ENCODE measurements at regions not wholly inside any gene's neighbourhood (a gene's known extent, or its start where the extent isn't known, plus 50 kb on each side); places are given as distances from the start of the nearest gene placed in this dataset.

DNA sequence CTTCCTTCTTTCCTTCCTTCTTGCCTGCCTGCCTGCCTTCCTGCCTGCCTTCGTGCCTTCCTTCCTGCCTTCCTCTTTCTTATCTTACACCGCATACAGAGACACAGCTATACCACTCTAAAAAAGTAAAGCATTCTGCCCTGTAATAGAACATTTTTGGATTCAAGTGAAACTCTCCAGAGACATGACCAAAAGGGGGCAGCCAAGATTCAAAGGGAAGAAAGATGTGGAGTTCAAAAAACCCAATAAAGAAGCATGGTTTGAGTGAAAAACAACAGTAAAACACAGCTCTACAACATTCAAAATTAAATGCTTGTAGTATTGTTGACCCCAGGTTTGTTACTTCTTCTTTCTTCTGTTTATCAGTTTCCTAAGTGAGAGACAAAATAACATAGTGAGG is 914.9 kb upstream of the PCDH7 start:
- Histone ChIP-seq H3K4me2 (ENCODE audit: insufficient read depth, low read length, poor library complexity, severe bottlenecking) (no peak overlapping the region), H3K4me1 (ENCODE audit: control insufficient read depth in 2 of 2, insufficient read depth in 1 of 2, low read depth in 1 of 2, low read length in 2 of 2) (no peaks in the 10 kb centered on the region), H3K9ac (ENCODE audit: low read depth, low read length, poor library complexity) (no peak overlapping the region), H2BK5ac (ENCODE audit: low read length) (no peak overlapping the region), H4K8ac (ENCODE audit: low read depth, low read length) (no peak overlapping the region), H4K91ac (ENCODE audit: low read depth, low read length, poor library complexity) (no peak overlapping the region), H3K4ac (ENCODE audit: low read length) (no peak overlapping the region), H3K18ac (ENCODE audit: low read length) (no peak overlapping the region), H3K9me3 (replicated peaks in 1 of 2; ENCODE audit: control insufficient read depth in 2 of 2, insufficient read depth in 1 of 2, low read depth in 1 of 2, low read length in 2 of 2) (no peaks in the 10 kb centered on the region), H2AK5ac (ENCODE audit: low read depth, low read length) (no peak overlapping the region), H3K23ac (ENCODE audit: low read depth, low read length, poor library complexity) (no peak overlapping the region), H2AFZ (ENCODE audit: low read length) (no peak overlapping the region), H3K27ac (replicated peaks; ENCODE audit: low read length) (no peak overlapping the region), H3K14ac (ENCODE audit: low read length) (no peak overlapping the region), H2BK120ac (ENCODE audit: low read depth, low read length) (no peak overlapping the region), H3K79me1 (ENCODE audit: low read depth, low read length) (no peaks in the 10 kb centered on the region), H3K36me3 (replicated peaks in 1 of 2; ENCODE audit: control insufficient read depth in 2 of 2, insufficient read depth in 2 of 2, low read length in 2 of 2) (no peaks in the 10 kb centered on the region), H3K27me3 (ENCODE audit: control insufficient read depth in 3 of 3, insufficient read depth in 3 of 3, low read depth in 1 of 3, low read length in 3 of 3) (no peaks in the 10 kb centered on the region), H2BK12ac (ENCODE audit: low read length) (no peak overlapping the region), H3K4me3 (ENCODE audit: low read length in 2 of 2) (no peak overlapping the region), H2BK15ac (ENCODE audit: low read length) (no peak overlapping the region)
- DNase-seq (ENCODE audit: low spot score) = no peak
- WGBS, 2 donors (ENCODE audit: extremely low coverage in 2 of 2, insufficient read length in 2 of 2, insufficient replicate concordance in 1 of 2) = no CpG with 5 or more reads among the region's 2 CpGs

DNA sequence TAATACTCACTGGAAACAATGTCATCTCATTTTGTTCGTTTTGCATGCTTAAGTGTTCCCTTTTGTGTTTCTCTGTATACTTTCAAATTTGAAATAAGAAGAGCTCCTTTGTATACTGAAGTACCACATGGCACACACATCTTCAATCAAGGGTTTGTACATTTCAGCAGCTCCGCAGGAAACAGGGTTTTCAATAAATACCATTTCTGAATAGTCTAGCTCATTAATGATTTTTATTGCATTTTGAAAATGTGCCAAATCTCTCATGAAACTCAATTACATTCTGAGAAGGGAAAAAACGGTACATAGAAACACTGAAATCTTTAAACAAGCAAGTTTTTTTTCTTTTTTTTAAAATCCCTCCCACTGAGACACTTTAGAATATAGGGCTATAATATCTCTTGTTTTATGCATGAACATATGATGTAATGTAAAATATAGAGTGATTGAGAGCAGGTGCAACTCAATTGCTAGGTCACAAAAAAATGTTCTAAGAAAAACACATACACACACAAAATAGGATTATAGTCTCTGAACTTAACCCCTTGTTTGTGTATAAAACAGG is 914.2 kb upstream of the PCDH7 start:
- Histone ChIP-seq H2BK12ac (ENCODE audit: low read length) (no peak overlapping the region), H3K4me1 (ENCODE audit: control insufficient read depth in 2 of 2, insufficient read depth in 1 of 2, low read depth in 1 of 2, low read length in 2 of 2) (no peaks in the 10 kb centered on the region), H3K79me1 (ENCODE audit: low read depth, low read length) (no peaks in the 10 kb centered on the region), H3K4me2 (ENCODE audit: insufficient read depth, low read length, poor library complexity, severe bottlenecking) (no peak overlapping the region), H3K27me3 (ENCODE audit: control insufficient read depth in 3 of 3, insufficient read depth in 3 of 3, low read depth in 1 of 3, low read length in 3 of 3) (no peaks in the 10 kb centered on the region), H3K18ac (ENCODE audit: low read length) (no peak overlapping the region), H3K14ac (ENCODE audit: low read length) (no peak overlapping the region), H4K8ac (ENCODE audit: low read depth, low read length) (no peak overlapping the region), H3K27ac (replicated peaks; ENCODE audit: low read length) (no peak overlapping the region), H3K4ac (ENCODE audit: low read length) (no peak overlapping the region), H4K91ac (ENCODE audit: low read depth, low read length, poor library complexity) (no peak overlapping the region), H2AK5ac (ENCODE audit: low read depth, low read length) (no peak overlapping the region), H2BK15ac (ENCODE audit: low read length) (no peak overlapping the region), H3K23ac (ENCODE audit: low read depth, low read length, poor library complexity) (no peak overlapping the region), H2AFZ (ENCODE audit: low read length) (no peak overlapping the region), H2BK120ac (ENCODE audit: low read depth, low read length) (no peak overlapping the region), H3K36me3 (replicated peaks in 1 of 2; ENCODE audit: control insufficient read depth in 2 of 2, insufficient read depth in 2 of 2, low read length in 2 of 2) (no peaks in the 10 kb centered on the region), H3K4me3 (ENCODE audit: low read length in 2 of 2) (no peak overlapping the region), H2BK5ac (ENCODE audit: low read length) (no peak overlapping the region), H3K9me3 (replicated peaks in 1 of 2; ENCODE audit: control insufficient read depth in 2 of 2, insufficient read depth in 1 of 2, low read depth in 1 of 2, low read length in 2 of 2) (no peaks in the 10 kb centered on the region), H3K9ac (ENCODE audit: low read depth, low read length, poor library complexity) (no peak overlapping the region)
- DNase-seq (ENCODE audit: low spot score) = no peak
- no CpG with 5 or more reads among the region's 3 CpGs for WGBS, 2 donors (ENCODE audit: extremely low coverage in 2 of 2, insufficient read length in 2 of 2, insufficient replicate concordance in 1 of 2)

DNA sequence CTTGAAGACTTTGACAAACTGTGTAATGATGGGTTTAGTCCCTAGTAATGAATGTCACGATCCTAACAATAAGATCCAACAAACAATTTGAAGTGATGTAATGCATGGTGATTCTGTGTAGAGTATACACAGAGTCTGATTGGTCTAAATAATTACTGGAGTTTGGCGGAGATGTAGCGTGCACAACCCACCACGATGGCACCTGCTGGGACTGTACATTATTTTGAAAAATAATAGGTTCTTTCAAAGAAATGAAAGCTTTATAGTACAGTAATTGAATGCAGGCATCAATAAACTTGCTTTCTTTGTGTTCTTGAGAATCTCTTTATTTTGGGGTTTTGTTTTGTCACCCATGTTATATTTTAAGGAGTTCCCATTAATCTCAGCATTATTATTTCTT is 902.2 kb upstream of the PCDH7 start:
- Histone ChIP-seq H3K9me3 (replicated peaks in 1 of 2; ENCODE audit: control insufficient read depth in 2 of 2, insufficient read depth in 1 of 2, low read depth in 1 of 2, low read length in 2 of 2) (no peaks in the 10 kb centered on the region), H4K91ac (ENCODE audit: low read depth, low read length, poor library complexity) (no peak overlapping the region), H2BK120ac (ENCODE audit: low read depth, low read length) (no peak overlapping the region), H2BK12ac (ENCODE audit: low read length) (no peak overlapping the region), H3K9ac (ENCODE audit: low read depth, low read length, poor library complexity) (no peak overlapping the region), H3K4ac (ENCODE audit: low read length) (no peak overlapping the region), H3K14ac (ENCODE audit: low read length) (no peak overlapping the region), H3K36me3 (replicated peaks in 1 of 2; ENCODE audit: control insufficient read depth in 2 of 2, insufficient read depth in 2 of 2, low read length in 2 of 2) (no peaks in the 10 kb centered on the region), H2AFZ (ENCODE audit: low read length) (no peak overlapping the region), H3K4me1 (ENCODE audit: control insufficient read depth in 2 of 2, insufficient read depth in 1 of 2, low read depth in 1 of 2, low read length in 2 of 2) (no peaks in the 10 kb centered on the region), H3K4me2 (ENCODE audit: insufficient read depth, low read length, poor library complexity, severe bottlenecking) (no peak overlapping the region), H3K27ac (replicated peaks; ENCODE audit: low read length) (no peak overlapping the region), H2BK5ac (ENCODE audit: low read length) (no peak overlapping the region), H4K8ac (ENCODE audit: low read depth, low read length) (no peak overlapping the region), H3K79me1 (ENCODE audit: low read depth, low read length) (no peaks in the 10 kb centered on the region), H3K23ac (ENCODE audit: low read depth, low read length, poor library complexity) (no peak overlapping the region), H2AK5ac (ENCODE audit: low read depth, low read length) (no peak overlapping the region), H3K4me3 (ENCODE audit: low read length in 2 of 2) (no peak overlapping the region), H2BK15ac (ENCODE audit: low read length) (no peak overlapping the region), H3K18ac (ENCODE audit: low read length) (no peak overlapping the region), H3K27me3 (ENCODE audit: control insufficient read depth in 3 of 3, insufficient read depth in 3 of 3, low read depth in 1 of 3, low read length in 3 of 3) (no peaks in the 10 kb centered on the region)
- no CpG with 5 or more reads among the region's 4 CpGs for WGBS, 2 donors (ENCODE audit: extremely low coverage in 2 of 2, insufficient read length in 2 of 2, insufficient replicate concordance in 1 of 2)
- DNase-seq (ENCODE audit: low spot score) = no peak

- Histone ChIP-seq H3K14ac (ENCODE audit: low read length) (no peak overlapping the region), H2BK15ac (ENCODE audit: low read length) (no peak overlapping the region), H3K4me1 (ENCODE audit: control insufficient read depth in 2 of 2, insufficient read depth in 1 of 2, low read depth in 1 of 2, low read length in 2 of 2) (no peaks in the 10 kb centered on the region), H3K36me3 (replicated peaks in 1 of 2; ENCODE audit: control insufficient read depth in 2 of 2, insufficient read depth in 2 of 2, low read length in 2 of 2) (no peaks in the 10 kb centered on the region), H3K4me2 (ENCODE audit: insufficient read depth, low read length, poor library complexity, severe bottlenecking) (no peak overlapping the region), H3K27me3 (ENCODE audit: control insufficient read depth in 3 of 3, insufficient read depth in 3 of 3, low read depth in 1 of 3, low read length in 3 of 3) (no peaks in the 10 kb centered on the region), H3K18ac (ENCODE audit: low read length) (no peak overlapping the region), H3K9me3 (replicated peaks in 1 of 2; ENCODE audit: control insufficient read depth in 2 of 2, insufficient read depth in 1 of 2, low read depth in 1 of 2, low read length in 2 of 2) (no peaks in the 10 kb centered on the region), H4K8ac (ENCODE audit: low read depth, low read length) (no peak overlapping the region), H2AFZ (ENCODE audit: low read length) (no peak overlapping the region), H2BK5ac (ENCODE audit: low read length) (no peak overlapping the region), H3K4me3 (ENCODE audit: low read length in 2 of 2) (no peak overlapping the region), H3K9ac (ENCODE audit: low read depth, low read length, poor library complexity) (no peak overlapping the region), H4K91ac (ENCODE audit: low read depth, low read length, poor library complexity) (no peak overlapping the region), H2AK5ac (ENCODE audit: low read depth, low read length) (no peak overlapping the region), H2BK12ac (ENCODE audit: low read length) (no peak overlapping the region), H3K27ac (replicated peaks; ENCODE audit: low read length) (no peak overlapping the region), H2BK120ac (ENCODE audit: low read depth, low read length) (no peak overlapping the region), H3K4ac (ENCODE audit: low read length) (no peak overlapping the region), H3K79me1 (ENCODE audit: low read depth, low read length) (no peaks in the 10 kb centered on the region), H3K23ac (ENCODE audit: low read depth, low read length, poor library complexity) (no peak overlapping the region)
- no CpG with 5 or more reads among the region's 2 CpGs for WGBS, 2 donors (ENCODE audit: extremely low coverage in 2 of 2, insufficient read length in 2 of 2, insufficient replicate concordance in 1 of 2)
- no peak for DNase-seq (ENCODE audit: low spot score)
Measured at GRCh38 chr4:29829067-29829466, 891.1 kb upstream of the PCDH7 start.
